PC-9 (cell line): ENCODE measurements at regions not wholly inside any gene's neighbourhood (a gene's known extent, or its start where the extent isn't known, plus 50 kb on each side); places are given as distances from the start of the nearest gene placed in this dataset.

Experiments
- BruUV-seq: library from RNA; stranded (reverse); fragments of 400-500 nt; replicated peaks from 2 replicates; lab custom pipeline; 2021; lab: Mats Ljungman, UMichigan
- CTCF ChIA-PET: fragments of 300-600 bp; sonication (Branson Sonifier 250); formaldehyde crosslinking; loops from one replicate; lab custom pipeline; 2022; ENCODE audit warnings: antibody characterized with exemption; lab: Charles Lee
- POLR2A ChIA-PET: fragments of 300-600 bp; sonication (Branson Sonifier 250); formaldehyde crosslinking; loops from one replicate; lab custom pipeline; 2022; ENCODE audit warnings: antibody characterized with exemption; ENCODE audit not compliant: unreplicated experiment; lab: Charles Lee
- DNase-seq, 2 experiments: peaks; one replicate each; pipeline versions ENCODE4 v3.0.0 to v3.0.0-alpha.2; 2015 to 2022; ENCODE audit warnings: mixed read lengths in 1 of 2
- H2AFZ ChIP-seq: fragments of 200-600 bp; sonication (generic); 2 replicates; pipeline ENCODE4 v1.8.1; 2017; ENCODE audit warnings: antibody characterized with exemption
- H3F3A ChIP-seq: fragments of 200-600 bp; sonication (generic); 2 replicates; pipeline ENCODE4 v1.8.1; 2017; ENCODE audit warnings: antibody characterized with exemption, mild to moderate bottlenecking, low read depth; ENCODE audit not compliant: insufficient read depth
- H3K27ac ChIP-seq: fragments of 200-600 bp; sonication (generic); 2 replicates; pipeline ENCODE4 v1.6.1; 2016; ENCODE audit warnings: mixed run types
- H3K27me3 ChIP-seq: fragments of 200-600 bp; sonication (generic); 2 replicates; pipeline ENCODE4 v1.6.1; 2016; ENCODE audit warnings: low read depth, mixed run types; ENCODE audit not compliant: insufficient read depth
- H3K36me3 ChIP-seq: fragments of 200-600 bp; sonication (generic); 2 replicates; pipeline ENCODE4 v1.6.1; 2016; ENCODE audit warnings: low read depth, mixed run types
- H3K4me1 ChIP-seq: fragments of 200-600 bp; sonication (generic); replicated peaks from 2 replicates; pipeline ENCODE4 v1.6.1; 2016; ENCODE audit warnings: mixed run types; ENCODE audit not compliant: insufficient read depth
- H3K4me2 ChIP-seq: fragments of 200-600 bp; sonication (generic); 2 replicates; pipeline ENCODE4 v1.6.1; 2017; ENCODE audit warnings: mixed run types
- H3K4me3 ChIP-seq: fragments of 200-600 bp; sonication (generic); 2 replicates; pipeline ENCODE4 v1.6.1; 2016; ENCODE audit warnings: mixed run types
- H3K79me2 ChIP-seq: fragments of 200-600 bp; sonication (generic); 2 replicates; pipeline ENCODE4 v1.6.1; 2017; ENCODE audit warnings: low read depth, mixed run types
- H3K9me2 ChIP-seq: fragments of 200-600 bp; sonication (generic); 2 replicates; pipeline ENCODE4 v1.8.1; 2017; ENCODE audit warnings: mild to moderate bottlenecking; ENCODE audit not compliant: insufficient read depth
- H3K9me3 ChIP-seq: fragments of 200-600 bp; sonication (generic); 2 replicates; pipeline ENCODE4 v1.8.1; 2016; ENCODE audit warnings: low read depth; ENCODE audit not compliant: insufficient read depth
- H4K20me1 ChIP-seq: fragments of 200-600 bp; sonication (generic); 2 replicates; pipeline ENCODE4 v1.8.1; 2017; ENCODE audit not compliant: insufficient read depth
- EZH2 ChIP-seq: fragments of 200-600 bp; sonication (generic); IDR thresholded peaks from 2 replicates; pipeline ENCODE4 v1.8.0; 2017; ENCODE audit warnings: antibody characterized with exemption, low read depth
- intact Hi-C: fragments of 100-400 bp; cut with micrococcal nuclease; formaldehyde crosslinking; loops from one replicate; pipeline ENCODE4 v1.10.0; 2022; ENCODE audit not compliant: unreplicated experiment
- TF ChIP-seq, protein P1 (sequence below): fragments of 200-600 bp; sonication (generic); conservative IDR thresholded peaks from 2 replicates; pipeline ENCODE4 v1.6.1; 2017; ENCODE audit warnings: mixed run types, antibody characterized with exemption, mild to moderate bottlenecking, moderate library complexity

- no peaks in the 10 kb centered on the region for H4K20me1 ChIP-seq
- TF ChIP-seq, protein P1, sequence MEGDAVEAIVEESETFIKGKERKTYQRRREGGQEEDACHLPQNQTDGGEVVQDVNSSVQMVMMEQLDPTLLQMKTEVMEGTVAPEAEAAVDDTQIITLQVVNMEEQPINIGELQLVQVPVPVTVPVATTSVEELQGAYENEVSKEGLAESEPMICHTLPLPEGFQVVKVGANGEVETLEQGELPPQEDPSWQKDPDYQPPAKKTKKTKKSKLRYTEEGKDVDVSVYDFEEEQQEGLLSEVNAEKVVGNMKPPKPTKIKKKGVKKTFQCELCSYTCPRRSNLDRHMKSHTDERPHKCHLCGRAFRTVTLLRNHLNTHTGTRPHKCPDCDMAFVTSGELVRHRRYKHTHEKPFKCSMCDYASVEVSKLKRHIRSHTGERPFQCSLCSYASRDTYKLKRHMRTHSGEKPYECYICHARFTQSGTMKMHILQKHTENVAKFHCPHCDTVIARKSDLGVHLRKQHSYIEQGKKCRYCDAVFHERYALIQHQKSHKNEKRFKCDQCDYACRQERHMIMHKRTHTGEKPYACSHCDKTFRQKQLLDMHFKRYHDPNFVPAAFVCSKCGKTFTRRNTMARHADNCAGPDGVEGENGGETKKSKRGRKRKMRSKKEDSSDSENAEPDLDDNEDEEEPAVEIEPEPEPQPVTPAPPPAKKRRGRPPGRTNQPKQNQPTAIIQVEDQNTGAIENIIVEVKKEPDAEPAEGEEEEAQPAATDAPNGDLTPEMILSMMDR: no peak
- TF ChIP-seq EZH2: no peak
- no peak overlapping the region for H3K4me2 ChIP-seq
- no peaks in the 10 kb centered on the region for H3K9me2 ChIP-seq
- no peak for DNase-seq
- H3K4me1 ChIP-seq: peaks cover 1% of the 10 kb centered on the region; the same call in 1 of the 2 replicates
- no peaks in the 10 kb centered on the region for H3F3A ChIP-seq
- BruUV-seq: no TSS peak
- H2AFZ ChIP-seq: no peak overlapping the region
- no peak overlapping the region for H3K27ac ChIP-seq
- H3K9me3 ChIP-seq: no peaks in the 10 kb centered on the region
- POLR2A ChIA-PET: no interaction called here
- no peaks in the 10 kb centered on the region for H3K36me3 ChIP-seq
- H3K27me3 ChIP-seq: no peaks in the 10 kb centered on the region
- H3K4me3 ChIP-seq: no peak overlapping the region
- CTCF ChIA-PET: no interaction called here
- H3K79me2 ChIP-seq: no peaks in the 10 kb centered on the region
- intact Hi-C loops: no loop called here
These were observed 60.4 kb upstream of the BACH1 start for GRCh38 chr21:29238053-29238966.

DNA sequence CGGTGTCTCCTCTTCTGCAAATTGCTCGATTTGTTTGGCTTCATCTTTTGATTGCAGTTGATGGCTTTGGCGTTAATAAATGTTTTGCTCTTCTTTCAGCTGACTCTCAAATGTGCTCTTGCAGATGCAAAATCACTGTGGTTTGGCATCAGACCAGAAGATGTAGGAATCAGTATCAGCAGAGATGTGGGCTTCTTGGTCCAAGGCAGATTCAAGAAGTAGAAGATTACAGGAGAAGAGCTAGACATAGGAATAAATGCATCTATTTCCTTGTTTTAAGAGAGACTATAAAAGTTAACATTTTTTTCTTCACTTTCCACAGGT lies 59.8 kb upstream of the BACH1 start:
- H2AFZ ChIP-seq: no peak overlapping the region
- POLR2A ChIA-PET: no interaction called here
- H3K4me2 ChIP-seq: no peak overlapping the region
- no peaks in the 10 kb centered on the region for H3K9me3 ChIP-seq
- no peak overlapping the region for H3K27ac ChIP-seq
- H3K9me2 ChIP-seq: no peaks in the 10 kb centered on the region
- H3K36me3 ChIP-seq: no peaks in the 10 kb centered on the region
- H4K20me1 ChIP-seq: no peaks in the 10 kb centered on the region
- BruUV-seq: no TSS peak
- CTCF ChIA-PET: no interaction called here
- H3K27me3 ChIP-seq: no peaks in the 10 kb centered on the region
- H3K4me3 ChIP-seq: no peak overlapping the region
- DNase-seq: no peak
- H3F3A ChIP-seq: no peaks in the 10 kb centered on the region
- intact Hi-C loops: no loop called here
- no peaks in the 10 kb centered on the region for H3K79me2 ChIP-seq
- TF ChIP-seq, protein P1: no peak
- no peak for TF ChIP-seq EZH2
- H3K4me1 ChIP-seq: no peaks in the 10 kb centered on the region

GRCh38 chr21:29240136-29240535 lies 58.6 kb upstream of the BACH1 start:
- Histone ChIP-seq H3K9me3 (no peaks in the 10 kb centered on the region), H2AFZ (no peak overlapping the region), H3K79me2 (no peaks in the 10 kb centered on the region), H3K36me3 (no peaks in the 10 kb centered on the region), H3K4me1 (no peaks in the 10 kb centered on the region; the same call in 1 of the 2 replicates), H3K4me2 (no peak overlapping the region), H3K27me3 (no peaks in the 10 kb centered on the region), H4K20me1 (no peaks in the 10 kb centered on the region), H3K27ac (no peak overlapping the region), H3F3A (no peaks in the 10 kb centered on the region), H3K4me3 (no peak overlapping the region), H3K9me2 (no peaks in the 10 kb centered on the region)
- TF ChIP-seq, protein P1: no peak
- TF ChIP-seq EZH2: no peak
- intact Hi-C loops: no loop called here
- BruUV-seq: no TSS peak
- CTCF ChIA-PET: no interaction called here
- DNase-seq: no peak
- POLR2A ChIA-PET: no interaction called here
